ENCODE measurements at regions not wholly inside any gene's neighbourhood (a gene's known extent, or its start where the extent isn't known, plus 50 kb on each side); places are given as distances from the start of the nearest gene placed in this dataset.

DNA sequence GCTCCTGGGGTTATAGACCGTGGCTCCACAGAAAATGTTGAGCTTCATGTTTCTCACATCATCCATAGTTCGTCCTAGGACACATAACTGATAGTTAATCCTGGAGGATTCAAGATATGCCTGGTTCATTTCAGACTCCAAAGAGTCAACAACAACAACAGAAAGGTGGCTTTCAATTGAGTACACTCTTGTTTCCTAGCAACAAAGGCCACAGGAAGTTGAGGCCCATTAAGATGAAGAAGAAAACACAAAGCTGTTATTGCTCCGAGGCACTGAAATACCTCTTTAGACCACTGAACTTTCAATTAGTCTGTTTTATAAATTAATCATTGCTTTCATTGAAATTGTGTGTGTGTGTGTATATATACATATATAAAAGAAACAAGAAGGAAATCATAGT, 154.5 kb downstream of the YIPF5 start:
- TF ChIP-seq, protein P1, sequence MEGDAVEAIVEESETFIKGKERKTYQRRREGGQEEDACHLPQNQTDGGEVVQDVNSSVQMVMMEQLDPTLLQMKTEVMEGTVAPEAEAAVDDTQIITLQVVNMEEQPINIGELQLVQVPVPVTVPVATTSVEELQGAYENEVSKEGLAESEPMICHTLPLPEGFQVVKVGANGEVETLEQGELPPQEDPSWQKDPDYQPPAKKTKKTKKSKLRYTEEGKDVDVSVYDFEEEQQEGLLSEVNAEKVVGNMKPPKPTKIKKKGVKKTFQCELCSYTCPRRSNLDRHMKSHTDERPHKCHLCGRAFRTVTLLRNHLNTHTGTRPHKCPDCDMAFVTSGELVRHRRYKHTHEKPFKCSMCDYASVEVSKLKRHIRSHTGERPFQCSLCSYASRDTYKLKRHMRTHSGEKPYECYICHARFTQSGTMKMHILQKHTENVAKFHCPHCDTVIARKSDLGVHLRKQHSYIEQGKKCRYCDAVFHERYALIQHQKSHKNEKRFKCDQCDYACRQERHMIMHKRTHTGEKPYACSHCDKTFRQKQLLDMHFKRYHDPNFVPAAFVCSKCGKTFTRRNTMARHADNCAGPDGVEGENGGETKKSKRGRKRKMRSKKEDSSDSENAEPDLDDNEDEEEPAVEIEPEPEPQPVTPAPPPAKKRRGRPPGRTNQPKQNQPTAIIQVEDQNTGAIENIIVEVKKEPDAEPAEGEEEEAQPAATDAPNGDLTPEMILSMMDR (IDR thresholded peaks at IDR 0.05; ENCODE audit: insufficient read depth, low read depth, low read length): no peak
- ChIA-PET POLR2A (no interaction called here), CTCF (interaction anchor here (0.9 kb wide), 1 partner anchor 25 kb away, joined by 3 read pairs; no protein-coding TSS in a partner anchor)
- DNase-seq (ENCODE audit: low read depth): no peak
- H3K27me3 ChIP-seq (ENCODE audit: control insufficient read depth, insufficient read depth, low read length): no peaks in the 10 kb centered on the region; the same call in 1 of the 2 replicates
- H3K4me3 ChIP-seq (ENCODE audit: low read depth, low read length): no peak overlapping the region
- no peaks in the 10 kb centered on the region for H3K36me3 ChIP-seq (ENCODE audit: control insufficient read depth, insufficient read depth, low read length)

DNA sequence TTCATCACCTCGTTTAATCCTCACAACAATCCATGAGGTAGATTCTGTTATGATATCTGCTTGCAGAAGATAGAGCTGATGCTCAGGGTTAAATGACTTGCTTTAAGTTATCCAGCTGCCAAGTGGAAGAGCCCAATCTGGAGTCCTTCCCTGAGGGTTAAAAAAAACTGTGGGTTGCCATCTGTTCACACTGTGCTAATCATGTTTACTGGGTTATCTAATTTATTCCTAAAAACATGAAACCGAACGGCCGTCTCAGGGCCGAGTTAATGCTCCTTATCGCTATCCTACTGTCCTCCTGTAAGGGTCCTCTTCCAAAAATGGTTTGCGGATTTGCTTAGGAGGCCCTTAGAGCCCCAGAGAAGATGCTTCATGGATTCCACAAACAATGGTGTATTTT, 153.3 kb downstream of the YIPF5 start:
- TF ChIP-seq, protein P1 (IDR thresholded peaks at IDR 0.05; ENCODE audit: insufficient read depth, low read depth, low read length): no peak
- H3K27me3 ChIP-seq (ENCODE audit: control insufficient read depth, insufficient read depth, low read length): no peaks in the 10 kb centered on the region; the same call in 1 of the 2 replicates
- H3K36me3 ChIP-seq (ENCODE audit: control insufficient read depth, insufficient read depth, low read length): no peaks in the 10 kb centered on the region
- no peak overlapping the region for H3K4me3 ChIP-seq (ENCODE audit: low read depth, low read length)
- POLR2A ChIA-PET: no interaction called here
- no peak for DNase-seq (ENCODE audit: low read depth)
- CTCF ChIA-PET: interaction anchor here (0.9 kb wide), 1 partner anchor 24 kb away, joined by 3 read pairs; no protein-coding TSS in a partner anchor

DNA sequence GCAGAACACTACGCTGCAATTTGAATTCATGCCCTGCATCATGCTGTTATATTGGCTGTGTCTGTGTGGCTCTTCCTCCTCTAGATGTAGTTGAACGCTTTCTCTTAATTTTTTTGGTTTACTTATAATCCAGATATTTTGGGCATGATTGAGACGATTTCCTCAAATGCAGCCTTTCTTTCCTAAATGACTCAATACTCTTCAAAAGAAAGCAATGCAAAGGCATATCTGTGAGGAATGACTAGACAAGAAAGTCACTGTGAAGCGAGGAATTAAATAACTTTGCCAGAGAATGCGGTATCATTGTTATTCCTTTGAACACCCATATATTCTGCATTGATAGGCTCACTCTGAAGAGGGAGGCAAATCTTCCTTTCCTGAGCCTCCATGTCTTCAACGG, 152.8 kb downstream of the YIPF5 start:
- Histone ChIP-seq H3K36me3 (ENCODE audit: control insufficient read depth, insufficient read depth, low read length) (no peaks in the 10 kb centered on the region), H3K4me3 (ENCODE audit: low read depth, low read length) (no peak overlapping the region), H3K27me3 (ENCODE audit: control insufficient read depth, insufficient read depth, low read length) (no peaks in the 10 kb centered on the region; the same call in 1 of the 2 replicates)
- no peak for DNase-seq (ENCODE audit: low read depth)
- TF ChIP-seq, protein P1 (IDR thresholded peaks at IDR 0.05; ENCODE audit: insufficient read depth, low read depth, low read length): no peak
- ChIA-PET CTCF (no interaction called here), POLR2A (no interaction called here)

DNA sequence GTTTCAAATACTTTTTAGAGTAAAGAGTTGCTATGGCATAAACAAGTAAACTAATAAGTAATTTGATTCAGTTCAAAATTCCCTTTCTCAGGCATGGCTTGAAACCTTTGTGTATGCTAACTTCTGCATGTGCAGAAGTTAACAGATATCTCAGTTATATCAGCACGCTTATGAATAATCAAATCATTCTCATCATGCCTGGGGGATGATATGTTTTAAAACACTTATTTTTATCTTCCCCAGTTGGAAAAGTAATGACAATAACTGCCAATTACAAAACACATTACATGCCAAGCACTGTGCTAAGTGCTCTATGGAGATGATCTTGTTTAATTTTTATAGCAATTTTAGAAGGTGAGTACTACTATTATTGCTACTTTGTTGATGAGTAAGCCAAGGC, 146.4 kb downstream of the YIPF5 start:
- POLR2A ChIA-PET: no interaction called here
- CTCF ChIA-PET: no interaction called here
- Histone ChIP-seq H3K36me3 (ENCODE audit: control insufficient read depth, insufficient read depth, low read length) (no peaks in the 10 kb centered on the region), H3K27me3 (ENCODE audit: control insufficient read depth, insufficient read depth, low read length) (no peaks in the 10 kb centered on the region), H3K4me3 (ENCODE audit: low read depth, low read length) (no peak overlapping the region)
- TF ChIP-seq, protein P1 (IDR thresholded peaks at IDR 0.05; ENCODE audit: insufficient read depth, low read depth, low read length): no peak
- DNase-seq (ENCODE audit: low read depth): no peak

DNA sequence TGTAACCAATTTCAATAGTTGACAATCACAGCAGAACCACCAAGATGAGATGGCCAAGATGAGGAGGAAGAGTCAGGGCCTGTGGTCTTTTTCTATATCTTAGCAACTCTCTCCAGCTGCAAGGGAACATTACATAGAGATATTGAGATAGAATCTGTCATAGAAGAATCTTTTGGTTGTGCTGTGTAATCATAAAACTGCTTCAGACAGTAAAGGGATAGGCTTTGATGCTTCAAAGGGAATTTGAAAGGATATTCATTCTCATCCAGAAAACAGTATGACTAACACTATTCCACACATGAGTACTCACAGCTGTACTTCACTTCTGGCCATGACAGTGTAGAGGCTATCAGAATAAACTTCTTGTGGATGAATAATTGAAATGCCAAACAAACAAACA, 145.9 kb downstream of the YIPF5 start:
- DNase-seq (ENCODE audit: low read depth): peak; percentile 22
- Histone ChIP-seq H3K27me3 (ENCODE audit: control insufficient read depth, insufficient read depth, low read length) (no peaks in the 10 kb centered on the region), H3K4me3 (ENCODE audit: low read depth, low read length) (no peak overlapping the region), H3K36me3 (ENCODE audit: control insufficient read depth, insufficient read depth, low read length) (no peaks in the 10 kb centered on the region)
- ChIA-PET CTCF (no interaction called here), POLR2A (no interaction called here)
- TF ChIP-seq, protein P1 (IDR thresholded peaks at IDR 0.05; ENCODE audit: insufficient read depth, low read depth, low read length): no peak
